CD14-positive monocyte (primary cell): ENCODE measurements at regions not wholly inside any gene's neighbourhood (a gene's known extent, or its start where the extent isn't known, plus 50 kb on each side); places are given as distances from the start of the nearest gene placed in this dataset. TPM values are rescaled to one million over a fixed set of nuclear protein-coding genes. Genes with fewer than 3 reads are reported as not detected.

Source experiments
- DNase-seq, 3 donors: peaks; one replicate each; pipeline ENCODE4 v3.0.0-alpha.2; 2011 to 2022
- H2AFZ ChIP-seq: 2 replicates; pipeline ENCODE4 v1.6.0; 2012; ENCODE audit warnings: mild to moderate bottlenecking, low read depth, low read length, inconsistent platforms; ENCODE audit not compliant: insufficient read depth, poor library complexity, severe bottlenecking
- H3K27ac ChIP-seq, 2 donors: 1 replicate in 1 of 2; 2 replicates in 1 of 2; pipeline ENCODE4 v1.5.1; 2012 to 2013; ENCODE audit warnings: low read length in 2 of 2, control low read depth in 1 of 2, inconsistent platforms in 1 of 2, low read depth in 1 of 2, mild to moderate bottlenecking in 1 of 2
- H3K27me3 ChIP-seq, 2 donors: one replicate each; pipeline versions ENCODE4 v1.6.0 to v1.6.1; 2011 to 2013; ENCODE audit warnings: low read length in 2 of 2; ENCODE audit not compliant: control insufficient read depth in 2 of 2, insufficient read depth in 2 of 2
- H3K36me3 ChIP-seq, 2 donors: replicated peaks in 1 of 2; 1 replicate in 1 of 2; 2 replicates in 1 of 2; pipeline versions ENCODE4 v1.5.1 to v1.6.1; 2012 to 2013; ENCODE audit warnings: low read length in 2 of 2, control low read depth in 1 of 2, inconsistent platforms in 1 of 2, mild to moderate bottlenecking in 1 of 2; ENCODE audit not compliant: insufficient read depth in 2 of 2, control insufficient read depth in 1 of 2
- H3K4me1 ChIP-seq, 2 donors: 1 replicate in 1 of 2; 2 replicates in 1 of 2; pipeline versions ENCODE4 v1.5.1 to v1.6.1; 2012 to 2013; ENCODE audit warnings: low read length in 2 of 2, control low read depth in 1 of 2, inconsistent platforms in 1 of 2, mild to moderate bottlenecking in 1 of 2, moderate library complexity in 1 of 2; ENCODE audit not compliant: insufficient read depth in 2 of 2, control insufficient read depth in 1 of 2
- H3K4me2 ChIP-seq: replicated peaks from 2 replicates; pipeline ENCODE3; 2012; ENCODE audit warnings: low read length, moderate library complexity, mild to moderate bottlenecking; ENCODE audit not compliant: poor library complexity, severe bottlenecking; ENCODE audit errors: extremely low read depth
- H3K4me3 ChIP-seq, 3 experiments: fragments of 200-600 bp in 1 of 3; sonication (generic) in 1 of 3; replicated peaks in 1 of 3; 1 replicate in 2 of 3; 2 replicates in 1 of 3; pipeline ENCODE4 v1.5.1; 2011 to 2013; ENCODE audit warnings: low read length in 3 of 3, mild to moderate bottlenecking in 3 of 3, control low read depth in 2 of 3, low read depth in 2 of 3, inconsistent platforms in 1 of 3, moderate library complexity in 1 of 3
- H3K79me2 ChIP-seq: 2 replicates; pipeline ENCODE4 v1.6.0; 2012; ENCODE audit warnings: mild to moderate bottlenecking, control low read depth, inconsistent platforms, low read length, moderate library complexity; ENCODE audit not compliant: insufficient read depth
- H3K9ac ChIP-seq: 2 replicates; pipeline ENCODE4 v1.6.0; 2017; ENCODE audit warnings: low read length, mild to moderate bottlenecking; ENCODE audit not compliant: insufficient read depth, poor library complexity, severe bottlenecking
- H3K9me3 ChIP-seq, 2 donors: replicated peaks in 1 of 2; 1 replicate in 1 of 2; 2 replicates in 1 of 2; pipeline versions ENCODE4 v1.5.1 to v1.6.1; 2012 to 2013; ENCODE audit warnings: low read length in 2 of 2, control low read depth in 1 of 2; ENCODE audit not compliant: control insufficient read depth in 1 of 2, insufficient read depth in 1 of 2
- H4K20me1 ChIP-seq: 2 replicates; pipeline ENCODE4 v1.6.0; 2012; ENCODE audit warnings: mild to moderate bottlenecking, low read length, control low read depth, moderate library complexity; ENCODE audit not compliant: insufficient read depth
- H3K27ac Mint-ChIP-seq, 7 donors: one replicate each; pipeline ENCODE4 v1.8.0; 2020; ENCODE audit warnings: mild to moderate bottlenecking in 7 of 7, mixed read lengths in 7 of 7, moderate library complexity in 6 of 7, inconsistent platforms in 2 of 7
- H3K27me3 Mint-ChIP-seq, 3 donors: one replicate each; pipeline ENCODE4 v1.8.0; 2021 to 2022; ENCODE audit warnings: low read depth in 3 of 3, mild to moderate bottlenecking in 3 of 3, mixed read lengths in 3 of 3, moderate library complexity in 3 of 3, inconsistent platforms in 1 of 3
- H3K36me3 Mint-ChIP-seq, 2 donors: one replicate each; pipeline ENCODE4 v1.8.0; 2020; ENCODE audit warnings: mixed read lengths in 2 of 2, inconsistent platforms in 1 of 2, mild to moderate bottlenecking in 1 of 2
- H3K4me1 Mint-ChIP-seq: one replicate; pipeline ENCODE4 v1.8.0; 2020; ENCODE audit warnings: mild to moderate bottlenecking, mixed read lengths
- H3K4me3 Mint-ChIP-seq, 2 donors: one replicate each; pipeline ENCODE4 v1.8.0; 2020; ENCODE audit warnings: mild to moderate bottlenecking in 2 of 2, mixed read lengths in 2 of 2, moderate library complexity in 1 of 2
- H3K9me3 Mint-ChIP-seq, 7 donors: one replicate each; pipeline ENCODE4 v1.8.0; 2020 to 2022; ENCODE audit warnings: mixed read lengths in 7 of 7, mild to moderate bottlenecking in 6 of 7, moderate library complexity in 6 of 7, inconsistent platforms in 2 of 7
- WGBS: methylation state at CpG from one replicate; pipeline ENCODE4 v1.1.5; 2013; ENCODE audit warnings: missing lambda C conversion rate; ENCODE audit not compliant: insufficient coverage; 5-methylcytosine and 5-hydroxymethylcytosine counted together
- intact Hi-C, 2 donors: fragments of 100-400 bp; cut with micrococcal nuclease; formaldehyde crosslinking; loops; one replicate each; pipeline versions ENCODE4 v1.15.0 to v1.15.1; 2023
- small RNA-seq: library from RNA; depleted of rRNA; stranded (forward); fragments of <200 nt; gene quantifications from one replicate; pipeline ENCODE3, GENCODE V24; 2012; ENCODE audit warnings: low read depth; ENCODE audit not compliant: insufficient read length
- TF ChIP-seq, protein P1 (sequence below): fragments of 200-600 bp; IDR thresholded peaks from one replicate; pipeline ENCODE4 v1.8.0; 2022; ENCODE audit warnings: antibody characterized with exemption, mild to moderate bottlenecking

- Histone ChIP-seq H3K27ac (no peak overlapping the region), H3K36me3 (no peaks in the 10 kb centered on the region), H2AFZ (no peak overlapping the region), H3K9me3 (no peaks in the 10 kb centered on the region), H3K9ac (no peak overlapping the region), H3K79me2 (no peaks in the 10 kb centered on the region), H3K4me1 (no peaks in the 10 kb centered on the region), H3K27me3 (no peaks in the 10 kb centered on the region), H4K20me1 (no peaks in the 10 kb centered on the region), H3K4me2 (no peak overlapping the region), H3K4me3 (no peak overlapping the region)
- no peak overlapping the region for H3K4me3 Mint-ChIP-seq
- intact Hi-C loops: loop anchor here in 1 of 2 donors (10.0 kb wide), 1 partner anchor 365 kb away; no protein-coding TSS in a partner anchor
- WGBS: no CpG with 5 or more reads among the region's 2 CpGs
- peaks cover 0 to 18% (median 6%) of the 10 kb centered on the region in 7 donors for H3K9me3 Mint-ChIP-seq
- peaks cover 0 to 2% (median 0%) of the 10 kb centered on the region in 3 donors for H3K27me3 Mint-ChIP-seq
- no peaks in the 10 kb centered on the region for H3K36me3 Mint-ChIP-seq
- TF ChIP-seq, protein P1, sequence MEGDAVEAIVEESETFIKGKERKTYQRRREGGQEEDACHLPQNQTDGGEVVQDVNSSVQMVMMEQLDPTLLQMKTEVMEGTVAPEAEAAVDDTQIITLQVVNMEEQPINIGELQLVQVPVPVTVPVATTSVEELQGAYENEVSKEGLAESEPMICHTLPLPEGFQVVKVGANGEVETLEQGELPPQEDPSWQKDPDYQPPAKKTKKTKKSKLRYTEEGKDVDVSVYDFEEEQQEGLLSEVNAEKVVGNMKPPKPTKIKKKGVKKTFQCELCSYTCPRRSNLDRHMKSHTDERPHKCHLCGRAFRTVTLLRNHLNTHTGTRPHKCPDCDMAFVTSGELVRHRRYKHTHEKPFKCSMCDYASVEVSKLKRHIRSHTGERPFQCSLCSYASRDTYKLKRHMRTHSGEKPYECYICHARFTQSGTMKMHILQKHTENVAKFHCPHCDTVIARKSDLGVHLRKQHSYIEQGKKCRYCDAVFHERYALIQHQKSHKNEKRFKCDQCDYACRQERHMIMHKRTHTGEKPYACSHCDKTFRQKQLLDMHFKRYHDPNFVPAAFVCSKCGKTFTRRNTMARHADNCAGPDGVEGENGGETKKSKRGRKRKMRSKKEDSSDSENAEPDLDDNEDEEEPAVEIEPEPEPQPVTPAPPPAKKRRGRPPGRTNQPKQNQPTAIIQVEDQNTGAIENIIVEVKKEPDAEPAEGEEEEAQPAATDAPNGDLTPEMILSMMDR: no peak
- no peak for DNase-seq
- no peak overlapping the region for H3K27ac Mint-ChIP-seq
- H3K4me1 Mint-ChIP-seq: no peaks in the 10 kb centered on the region
Measured at GRCh38 chr4:52529983-52530382, 129.1 kb downstream of the USP46 start.

DNA sequence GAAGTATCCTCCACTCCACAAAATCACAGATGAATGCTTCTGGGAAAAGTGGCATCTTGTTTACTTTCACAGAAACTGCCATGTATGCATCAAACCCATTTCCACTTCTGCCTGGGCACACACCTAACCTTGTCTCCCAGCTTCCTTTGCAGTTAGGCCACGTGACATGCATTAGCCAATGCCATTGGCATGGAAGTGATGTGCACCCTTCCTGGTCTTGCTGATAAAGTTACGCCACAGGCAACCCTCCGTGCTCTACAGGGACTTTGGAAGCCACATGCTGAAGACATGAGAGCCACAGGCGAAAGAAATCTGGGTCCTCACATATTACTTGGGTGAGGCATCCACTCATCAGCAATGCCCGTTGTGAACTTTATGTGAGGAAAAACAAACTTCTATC, 123.3 kb downstream of the USP46 start:
- Histone ChIP-seq H3K4me3 (no peak overlapping the region), H3K4me1 (no peaks in the 10 kb centered on the region), H3K27me3 (no peaks in the 10 kb centered on the region), H3K9me3 (peaks cover 0 to 7% of the 10 kb centered on the region in 2 donors), H3K27ac (no peak overlapping the region), H3K4me2 (no peak overlapping the region), H3K79me2 (no peaks in the 10 kb centered on the region), H4K20me1 (no peaks in the 10 kb centered on the region), H3K9ac (no peak overlapping the region), H2AFZ (no peak overlapping the region), H3K36me3 (no peaks in the 10 kb centered on the region)
- no peak overlapping the region for H3K27ac Mint-ChIP-seq
- intact Hi-C loops: loop anchor here in 1 of 2 donors (10.0 kb wide), 1 partner anchor 359 kb away; no protein-coding TSS in a partner anchor
- no peak for DNase-seq
- TF ChIP-seq, protein P1: no peak
- peaks cover 0 to 2% (median 0%) of the 10 kb centered on the region in 3 donors for H3K27me3 Mint-ChIP-seq
- peaks cover 5 to 20% (median 9%) of the 10 kb centered on the region in 7 donors for H3K9me3 Mint-ChIP-seq
- H3K4me3 Mint-ChIP-seq: no peak overlapping the region
- H3K4me1 Mint-ChIP-seq: no peaks in the 10 kb centered on the region
- WGBS: 78% methylated on average over 3 of the region's 5 CpGs
- H3K36me3 Mint-ChIP-seq: no peaks in the 10 kb centered on the region

Small RNA genes lying in the stretch of these regions (small RNA-seq; reads per million reads assigned to genes)
- gene RNU6-1252P: not detected
